ENCODE measurements at regions not wholly inside any gene's neighbourhood (a gene's known extent, or its start where the extent isn't known, plus 50 kb on each side); places are given as distances from the start of the nearest gene placed in this dataset.
A peak's percentile ranks its signal among the peaks of the same experiment; 100 is the strongest.

DNA sequence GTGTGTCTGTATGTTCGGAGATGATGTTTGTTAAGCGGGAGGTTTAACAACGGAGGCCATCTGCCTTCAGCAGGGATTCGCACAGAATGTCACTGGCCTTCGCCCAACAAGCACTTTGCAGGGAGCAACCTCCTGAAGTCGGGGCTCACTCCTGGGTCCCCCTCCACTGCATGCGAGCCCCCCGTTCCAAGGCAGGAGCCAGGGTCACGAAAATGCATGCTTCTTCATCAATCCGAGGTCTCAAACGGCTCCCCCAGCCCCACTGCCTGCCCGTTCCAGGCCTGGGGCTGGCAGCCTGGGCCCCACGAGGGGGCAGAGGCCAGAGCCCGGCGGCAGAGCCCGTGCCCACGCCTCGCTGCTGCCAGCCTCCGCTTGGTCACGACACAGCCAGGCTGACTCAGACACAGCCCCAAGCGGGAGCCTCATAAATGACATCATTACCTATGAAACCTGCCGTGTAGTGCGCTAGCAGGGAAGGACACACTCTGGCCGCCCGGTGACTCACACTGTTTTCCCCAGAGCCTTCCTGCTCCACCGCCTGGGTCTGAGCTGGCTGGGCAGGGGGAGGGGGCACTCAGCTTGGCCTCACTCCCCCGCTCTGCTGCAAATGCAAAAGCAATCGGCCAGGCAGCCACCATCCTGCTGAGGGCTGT, 169.5 kb upstream of the RTL1 start:
- Histone ChIP-seq H3K4me1 (ENCODE audit: insufficient read depth, low read length, poor library complexity, severe bottlenecking) (peaks cover 23% of the 10 kb centered on the region), H3K27ac (ENCODE audit: low read depth, low read length, poor library complexity, severe bottlenecking) (no peak overlapping the region)
- CTCF ChIA-PET = interaction anchor here (0.6 kb wide), 1 partner anchor 72 kb away, joined by 3 read pairs; no protein-coding TSS in a partner anchor

DNA sequence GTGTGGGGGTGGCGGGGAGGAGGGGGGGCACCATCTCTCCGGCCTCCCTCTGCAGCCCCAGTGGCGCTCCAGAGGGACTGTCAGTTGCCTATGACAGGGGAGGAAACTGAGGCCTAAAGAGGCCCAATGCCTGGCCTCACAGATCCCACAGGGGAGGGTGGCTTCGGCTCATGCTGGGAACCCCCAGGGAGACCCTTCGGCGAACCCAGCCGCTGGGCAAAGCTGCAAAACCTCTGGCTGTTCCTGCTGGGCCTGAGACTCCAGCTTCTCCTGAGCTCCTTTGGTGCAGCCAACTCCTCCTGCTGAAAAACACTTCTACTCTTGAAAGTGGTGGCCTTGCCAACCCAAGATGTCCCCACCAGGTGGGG, 170.1 kb upstream of the RTL1 start:
- ChIA-PET POLR2A (ENCODE audit: low non-redundant PET) (no interaction called here), CTCF (interaction anchor here (0.6 kb wide), 1 partner anchor 71 kb away, joined by 3 read pairs; no protein-coding TSS in a partner anchor)
- peaks cover 19% of the 10 kb centered on the region for H3K4me1 ChIP-seq (ENCODE audit: insufficient read depth, low read length, poor library complexity, severe bottlenecking)
- no peak for TF ChIP-seq EZH2 (IDR thresholded peaks at IDR 0.05; ENCODE audit: borderline replicate concordance, low read depth, low read length, poor library complexity, severe bottlenecking)
- TF ChIP-seq, protein P1, sequence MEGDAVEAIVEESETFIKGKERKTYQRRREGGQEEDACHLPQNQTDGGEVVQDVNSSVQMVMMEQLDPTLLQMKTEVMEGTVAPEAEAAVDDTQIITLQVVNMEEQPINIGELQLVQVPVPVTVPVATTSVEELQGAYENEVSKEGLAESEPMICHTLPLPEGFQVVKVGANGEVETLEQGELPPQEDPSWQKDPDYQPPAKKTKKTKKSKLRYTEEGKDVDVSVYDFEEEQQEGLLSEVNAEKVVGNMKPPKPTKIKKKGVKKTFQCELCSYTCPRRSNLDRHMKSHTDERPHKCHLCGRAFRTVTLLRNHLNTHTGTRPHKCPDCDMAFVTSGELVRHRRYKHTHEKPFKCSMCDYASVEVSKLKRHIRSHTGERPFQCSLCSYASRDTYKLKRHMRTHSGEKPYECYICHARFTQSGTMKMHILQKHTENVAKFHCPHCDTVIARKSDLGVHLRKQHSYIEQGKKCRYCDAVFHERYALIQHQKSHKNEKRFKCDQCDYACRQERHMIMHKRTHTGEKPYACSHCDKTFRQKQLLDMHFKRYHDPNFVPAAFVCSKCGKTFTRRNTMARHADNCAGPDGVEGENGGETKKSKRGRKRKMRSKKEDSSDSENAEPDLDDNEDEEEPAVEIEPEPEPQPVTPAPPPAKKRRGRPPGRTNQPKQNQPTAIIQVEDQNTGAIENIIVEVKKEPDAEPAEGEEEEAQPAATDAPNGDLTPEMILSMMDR (conservative IDR thresholded peaks at IDR 0.05; ENCODE audit: low read depth, low read length) = no peak
- H3K4me3 ChIP-seq (ENCODE audit: low read depth, low read length, poor library complexity, severe bottlenecking) = no peak overlapping the region
- BruUV-seq (replicated peaks) = no TSS peak
- no peaks in the 10 kb centered on the region for H3K9me3 ChIP-seq (ENCODE audit: low read depth, low read length, poor library complexity, severe bottlenecking)
- H3K36me3 ChIP-seq (ENCODE audit: insufficient read depth, low read length, poor library complexity, severe bottlenecking) = no peaks in the 10 kb centered on the region
- DNase-seq (ENCODE audit: low spot score) = no peak
- H3K27ac ChIP-seq (ENCODE audit: low read depth, low read length, poor library complexity, severe bottlenecking) = no peak overlapping the region
- no peaks in the 10 kb centered on the region for H3K27me3 ChIP-seq (replicated peaks; ENCODE audit: insufficient read depth, low read depth, low read length, poor library complexity)
- intact Hi-C loops (cut with micrococcal nuclease; ENCODE audit: unreplicated experiment) = no loop called here

More for the DNA sequence above, 169.5 kb upstream of the RTL1 start:
- BruUV-seq (replicated peaks) = no TSS peak
- TF ChIP-seq EZH2 (IDR thresholded peaks at IDR 0.05; ENCODE audit: borderline replicate concordance, low read depth, low read length, poor library complexity, severe bottlenecking) = no peak
- TF ChIP-seq, protein P1 (conservative IDR thresholded peaks at IDR 0.05; ENCODE audit: low read depth, low read length) = no peak
- H3K4me3 ChIP-seq (ENCODE audit: low read depth, low read length, poor library complexity, severe bottlenecking) = no peak overlapping the region
- POLR2A ChIA-PET (ENCODE audit: low non-redundant PET) = no interaction called here
- H3K9me3 ChIP-seq (ENCODE audit: low read depth, low read length, poor library complexity, severe bottlenecking) = no peaks in the 10 kb centered on the region
- H3K36me3 ChIP-seq (ENCODE audit: insufficient read depth, low read length, poor library complexity, severe bottlenecking) = no peaks in the 10 kb centered on the region
- intact Hi-C loops (cut with micrococcal nuclease; ENCODE audit: unreplicated experiment) = no loop called here
- DNase-seq (ENCODE audit: low spot score) = peak; percentile 83
- H3K27me3 ChIP-seq (replicated peaks; ENCODE audit: insufficient read depth, low read depth, low read length, poor library complexity) = no peaks in the 10 kb centered on the region

DNA sequence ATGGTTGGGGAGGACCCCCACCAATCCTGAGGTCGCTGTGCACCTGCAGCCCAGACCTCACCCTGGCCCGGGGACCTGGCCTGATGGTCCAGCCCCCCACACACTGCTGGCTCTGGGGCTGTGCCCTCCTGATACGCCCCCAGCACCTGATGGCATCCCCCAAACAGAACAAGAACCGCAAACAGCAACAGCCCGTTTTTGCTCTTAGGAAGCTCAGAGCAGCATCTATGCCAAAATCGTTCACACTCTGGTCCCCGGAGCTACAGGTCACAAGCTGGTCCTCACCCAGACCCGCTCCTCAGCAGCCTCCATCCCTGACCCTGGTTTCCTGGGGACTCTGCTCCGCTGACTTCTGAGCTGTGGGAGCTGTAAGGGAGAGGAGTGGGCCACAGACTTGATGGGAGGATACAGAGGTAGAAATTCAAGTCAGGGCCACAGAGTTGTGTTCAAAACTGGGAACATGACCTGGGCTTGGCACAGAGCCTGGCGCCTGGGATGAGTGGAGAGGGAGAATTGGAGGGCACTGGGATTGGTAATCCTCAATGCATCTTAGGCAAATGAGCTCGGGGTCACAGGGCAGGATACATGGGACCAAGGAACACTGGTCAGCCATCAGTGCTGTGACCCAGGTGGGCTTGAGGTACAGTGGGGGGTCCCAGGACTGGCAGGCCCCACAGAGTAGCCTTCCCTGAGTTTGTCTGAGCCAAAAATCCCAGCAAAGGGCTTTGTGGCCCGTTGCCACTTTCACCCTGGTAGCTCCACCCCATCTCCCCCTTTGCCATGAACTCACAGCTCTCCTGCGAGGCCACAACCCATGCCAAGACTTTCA, 170.9 kb upstream of the RTL1 start:
- H3K9me3 ChIP-seq (ENCODE audit: low read depth, low read length, poor library complexity, severe bottlenecking) = no peaks in the 10 kb centered on the region
- no peaks in the 10 kb centered on the region for H3K36me3 ChIP-seq (ENCODE audit: insufficient read depth, low read length, poor library complexity, severe bottlenecking)
- ChIA-PET POLR2A (ENCODE audit: low non-redundant PET) (no interaction called here), CTCF (no interaction called here)
- H3K27ac ChIP-seq (ENCODE audit: low read depth, low read length, poor library complexity, severe bottlenecking) = no peak overlapping the region
- H3K4me3 ChIP-seq (ENCODE audit: low read depth, low read length, poor library complexity, severe bottlenecking) = no peak overlapping the region
- no peak for DNase-seq (ENCODE audit: low spot score)
- no TSS peak for BruUV-seq (replicated peaks)
- no peak for TF ChIP-seq EZH2 (IDR thresholded peaks at IDR 0.05; ENCODE audit: borderline replicate concordance, low read depth, low read length, poor library complexity, severe bottlenecking)
- TF ChIP-seq, protein P1 (conservative IDR thresholded peaks at IDR 0.05; ENCODE audit: low read depth, low read length) = no peak
- intact Hi-C loops (cut with micrococcal nuclease; ENCODE audit: unreplicated experiment) = no loop called here
- peaks cover 16% of the 10 kb centered on the region for H3K4me1 ChIP-seq (ENCODE audit: insufficient read depth, low read length, poor library complexity, severe bottlenecking)
- H3K27me3 ChIP-seq (replicated peaks; ENCODE audit: insufficient read depth, low read depth, low read length, poor library complexity) = no peaks in the 10 kb centered on the region

Data from A673 (cell line).